HUES64 (cell line): ENCODE measurements at regions not wholly inside any gene's neighbourhood (a gene's known extent, or its start where the extent isn't known, plus 50 kb on each side); places are given as distances from the start of the nearest gene placed in this dataset.
"Not testable (repeated sequence)": the region's sequence is repeated elsewhere in the genome, so short reads cannot be mapped to it uniquely, and the experiment has no call there.

Experiments
- H3K27ac ChIP-seq: 2 replicates; pipeline ENCODE4 v1.7.0; 2013; ENCODE audit warnings: low read depth, low read length, inconsistent platforms
- H3K27me3 ChIP-seq: 2 replicates; pipeline ENCODE4 v1.6.1; 2013; ENCODE audit warnings: mild to moderate bottlenecking, low read length; ENCODE audit not compliant: insufficient read depth
- H3K36me3 ChIP-seq: 2 replicates; pipeline ENCODE4 v1.6.1; 2013; ENCODE audit warnings: mild to moderate bottlenecking, low read length; ENCODE audit not compliant: insufficient read depth
- H3K4me1 ChIP-seq: 2 replicates; pipeline ENCODE4 v1.6.1; 2013; ENCODE audit warnings: mild to moderate bottlenecking, low read length, moderate library complexity; ENCODE audit not compliant: insufficient read depth
- H3K4me3 ChIP-seq: 2 replicates; pipeline ENCODE4 v1.5.1; 2013; ENCODE audit warnings: mild to moderate bottlenecking, low read length, moderate library complexity
- H3K9ac ChIP-seq: 2 replicates; pipeline ENCODE4 v1.6.1; 2013; ENCODE audit warnings: mild to moderate bottlenecking, low read depth, low read length
- H3K9me3 ChIP-seq: 2 replicates; pipeline ENCODE4 v1.6.1; 2013; ENCODE audit warnings: low read depth, low read length; ENCODE audit not compliant: insufficient read depth
- WGBS: fragments of 150-250, 120-280 bp; methylation state at CpG from one replicate; pipeline ENCODE4 v1.1.7; 2013; ENCODE audit warnings: missing lambda C conversion rate; 5-methylcytosine and 5-hydroxymethylcytosine counted together

GRCh38 chr14:38363217-38363616 lies 107.3 kb upstream of the CLEC14A start:
- Histone ChIP-seq H3K9me3 (no peaks in the 10 kb centered on the region), H3K27ac (no peak overlapping the region), H3K9ac (no peak overlapping the region), H3K36me3 (no peaks in the 10 kb centered on the region), H3K4me1 (no peaks in the 10 kb centered on the region), H3K4me3 (no peak overlapping the region), H3K27me3 (no peaks in the 10 kb centered on the region)
- 92% methylated on average over 6 of the region's 6 CpGs for WGBS

GRCh38 chr14:38357557-38357956 lies 101.7 kb upstream of the CLEC14A start:
- 100% methylated on average over 1 of the region's 1 CpG for WGBS
- H3K27ac ChIP-seq: no peak overlapping the region
- H3K9me3 ChIP-seq: peaks cover 4% of the 10 kb centered on the region
- no peak overlapping the region for H3K4me3 ChIP-seq
- H3K4me1 ChIP-seq: no peaks in the 10 kb centered on the region
- H3K27me3 ChIP-seq: no peaks in the 10 kb centered on the region
- H3K36me3 ChIP-seq: no peaks in the 10 kb centered on the region
- no peak overlapping the region for H3K9ac ChIP-seq

- not testable (repeated sequence) for H3K27ac ChIP-seq, H3K36me3 ChIP-seq, H3K9me3 ChIP-seq, H3K27me3 ChIP-seq, H3K4me3 ChIP-seq, H3K4me1 ChIP-seq, H3K9ac ChIP-seq
- 90% methylated on average over 2 of the region's 2 CpGs for WGBS
Observed at GRCh38 chr14:38355473-38355872, 99.6 kb upstream of the CLEC14A start.

GRCh38 chr14:38350102-38350501 lies 94.2 kb upstream of the CLEC14A start:
- Histone ChIP-seq H3K36me3 (no peaks in the 10 kb centered on the region), H3K27me3 (no peaks in the 10 kb centered on the region), H3K4me3 (no peak overlapping the region), H3K9ac (no peak overlapping the region), H3K9me3 (peaks cover under 1% of the 10 kb centered on the region; the same call in 1 of the 2 replicates), H3K4me1 (no peaks in the 10 kb centered on the region), H3K27ac (no peak overlapping the region)
- 86% methylated on average over 1 of the region's 1 CpG for WGBS

GRCh38 chr14:38342803-38343202 lies 86.9 kb upstream of the CLEC14A start:
- Histone ChIP-seq H3K27ac (no peak overlapping the region), H3K4me3 (no peak overlapping the region), H3K27me3 (no peaks in the 10 kb centered on the region), H3K9ac (no peak overlapping the region), H3K36me3 (no peaks in the 10 kb centered on the region), H3K4me1 (no peaks in the 10 kb centered on the region), H3K9me3 (no peaks in the 10 kb centered on the region)

- no peak overlapping the region for H3K9ac ChIP-seq
- no peak overlapping the region for H3K27ac ChIP-seq
- H3K27me3 ChIP-seq: no peaks in the 10 kb centered on the region
- no peaks in the 10 kb centered on the region for H3K36me3 ChIP-seq
- 94% methylated on average over 1 of the region's 1 CpG for WGBS
- H3K4me3 ChIP-seq: no peak overlapping the region
- H3K9me3 ChIP-seq: no peaks in the 10 kb centered on the region
- H3K4me1 ChIP-seq: no peaks in the 10 kb centered on the region
Observed at GRCh38 chr14:38339696-38340095, 83.8 kb upstream of the CLEC14A start.

GRCh38 chr14:38336298-38336697 lies 80.4 kb upstream of the CLEC14A start:
- Histone ChIP-seq H3K9me3 (peaks cover 3% of the 10 kb centered on the region; the same call in 1 of the 2 replicates), H3K36me3 (no peaks in the 10 kb centered on the region), H3K9ac (no peak overlapping the region), H3K27ac (no peak overlapping the region), H3K27me3 (no peaks in the 10 kb centered on the region), H3K4me3 (no peak overlapping the region), H3K4me1 (no peaks in the 10 kb centered on the region)

- H3K36me3 ChIP-seq: no peaks in the 10 kb centered on the region
- no peaks in the 10 kb centered on the region for H3K27me3 ChIP-seq
- H3K27ac ChIP-seq: peak overlapping the region; percentile 43; the same call in 1 of the 2 replicates
- H3K9ac ChIP-seq: no peak overlapping the region
- H3K9me3 ChIP-seq: peaks cover 11% of the 10 kb centered on the region
- peaks cover 6% of the 10 kb centered on the region for H3K4me1 ChIP-seq
- WGBS: no CpG with 5 or more reads among the region's 2 CpGs
- H3K4me3 ChIP-seq: no peak overlapping the region
Observed at GRCh38 chr14:38330275-38330674, 74.4 kb upstream of the CLEC14A start.

- Histone ChIP-seq H3K9me3 (peaks cover 11% of the 10 kb centered on the region), H3K9ac (no peak overlapping the region), H3K4me1 (peaks cover 6% of the 10 kb centered on the region), H3K4me3 (no peak overlapping the region), H3K27me3 (no peaks in the 10 kb centered on the region), H3K36me3 (no peaks in the 10 kb centered on the region), H3K27ac (no peak overlapping the region)
- no CpG with 5 or more reads among the region's 1 CpG for WGBS
Observed at GRCh38 chr14:38329246-38329645, 73.4 kb upstream of the CLEC14A start.

- H3K4me3 ChIP-seq: no peak overlapping the region
- WGBS: 84% methylated on average over 3 of the region's 3 CpGs
- no peaks in the 10 kb centered on the region for H3K36me3 ChIP-seq
- H3K4me1 ChIP-seq: no peaks in the 10 kb centered on the region
- H3K27me3 ChIP-seq: peaks cover 4% of the 10 kb centered on the region
- no peak overlapping the region for H3K9ac ChIP-seq
- peaks cover 6% of the 10 kb centered on the region; the same call in 1 of the 2 replicates for H3K9me3 ChIP-seq
- H3K27ac ChIP-seq: no peak overlapping the region
Observed at GRCh38 chr14:38316922-38317321, 61.0 kb upstream of the CLEC14A start.

GRCh38 chr14:38311655-38312054 lies 55.8 kb upstream of the CLEC14A start:
- Histone ChIP-seq H3K36me3 (no peaks in the 10 kb centered on the region), H3K9me3 (no peaks in the 10 kb centered on the region), H3K9ac (no peak overlapping the region), H3K27ac (no peak overlapping the region), H3K4me3 (no peak overlapping the region), H3K27me3 (peaks cover 55% of the 10 kb centered on the region), H3K4me1 (peaks cover 17% of the 10 kb centered on the region)

- no peak overlapping the region for H3K9ac ChIP-seq
- H3K4me3 ChIP-seq: no peak overlapping the region
- peaks cover 17% of the 10 kb centered on the region for H3K4me1 ChIP-seq
- 78% methylated on average over 3 of the region's 3 CpGs for WGBS
- H3K27me3 ChIP-seq: peaks cover 57% of the 10 kb centered on the region
- H3K27ac ChIP-seq: no peak overlapping the region
- no peaks in the 10 kb centered on the region for H3K36me3 ChIP-seq
- H3K9me3 ChIP-seq: no peaks in the 10 kb centered on the region
Observed at GRCh38 chr14:38310420-38310995, 54.6 kb upstream of the CLEC14A start.
